ENCODE measurements at regions not wholly inside any gene's neighbourhood (a gene's known extent, or its start where the extent isn't known, plus 50 kb on each side); places are given as distances from the start of the nearest gene placed in this dataset.
A peak's percentile ranks its signal among the peaks of the same experiment; 100 is the strongest.
"Not testable (repeated sequence)": the region's sequence is repeated elsewhere in the genome, so short reads cannot be mapped to it uniquely, and the experiment has no call there.

DNA sequence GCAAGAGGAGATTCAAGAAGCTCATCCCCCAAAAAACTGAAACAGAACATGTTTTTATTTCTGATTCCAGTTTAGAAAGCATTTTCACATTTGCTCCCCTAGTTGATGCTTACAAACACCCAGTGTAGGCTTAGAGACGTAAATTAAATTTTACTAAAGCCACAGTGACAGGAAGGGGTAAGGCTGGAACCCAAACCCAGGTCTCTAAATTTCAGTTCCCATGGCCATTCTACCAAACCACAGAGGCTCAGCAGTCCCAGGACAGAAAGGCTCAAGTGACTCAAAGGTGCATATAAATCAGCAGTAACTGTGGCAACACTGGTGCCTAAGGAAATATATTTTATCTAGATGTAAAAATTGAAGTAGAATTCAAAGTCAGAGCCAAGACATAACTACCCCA is 128.7 kb downstream of the CEP120 start:
- DNase-seq, result no peak

DNA sequence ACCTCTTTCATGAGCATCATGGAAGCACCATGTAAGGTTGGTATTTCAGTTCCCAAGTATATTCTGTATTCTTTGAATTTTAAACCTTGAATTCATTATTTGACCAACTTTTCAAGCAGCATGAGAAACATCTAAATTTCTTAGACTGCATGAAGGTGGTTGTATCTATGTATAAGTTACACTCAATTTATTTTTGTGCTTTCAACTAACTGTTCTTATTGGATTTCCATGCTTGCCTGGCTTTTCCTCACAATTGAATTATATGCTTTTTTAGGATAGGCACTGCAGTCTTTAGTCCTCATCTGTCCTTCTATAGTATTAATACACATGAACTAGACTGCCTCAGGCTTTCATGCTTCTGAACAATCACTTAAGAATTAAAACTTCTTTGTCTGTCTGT is 134.0 kb downstream of the CEP120 start:
- no peak for DNase-seq

DNA sequence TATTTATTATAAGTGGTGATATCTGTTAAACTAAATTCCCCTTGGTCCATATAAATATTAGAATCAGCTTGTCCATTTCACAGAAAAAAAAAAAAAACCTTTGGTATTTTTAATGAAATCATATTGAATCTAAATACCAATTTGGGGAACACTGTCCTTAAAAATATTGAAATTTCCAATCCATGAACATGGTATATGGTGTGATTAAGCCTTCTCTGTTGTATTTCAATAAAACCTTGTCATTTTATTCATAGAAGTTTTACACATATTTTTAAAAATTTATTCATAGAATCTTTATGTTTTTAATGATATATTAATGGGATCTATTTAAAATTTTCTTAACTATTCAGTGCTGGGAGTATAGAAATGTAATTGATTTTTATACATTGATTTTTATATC is 135.3 kb downstream of the CEP120 start:
- no peak for DNase-seq

DNA sequence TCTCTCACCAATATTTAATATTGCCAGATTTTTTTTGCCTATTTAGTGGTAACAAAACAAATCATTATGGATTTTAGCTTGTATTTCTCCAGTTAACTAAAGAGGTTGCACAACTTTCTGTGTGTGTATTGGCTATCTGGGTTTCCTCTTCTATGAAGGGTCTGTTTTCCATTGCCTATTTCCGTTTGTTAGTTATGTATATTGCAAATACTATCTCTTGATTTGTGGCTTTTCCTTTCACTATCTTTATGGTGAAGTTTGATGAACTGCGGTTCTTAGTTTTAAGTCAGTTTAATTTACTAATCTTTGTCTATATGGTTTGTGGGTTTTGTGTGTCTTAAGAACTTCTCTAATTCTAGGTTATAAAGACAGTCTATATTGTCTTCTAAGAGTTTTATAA is 136.3 kb downstream of the CEP120 start:
- no peak for DNase-seq

DNA sequence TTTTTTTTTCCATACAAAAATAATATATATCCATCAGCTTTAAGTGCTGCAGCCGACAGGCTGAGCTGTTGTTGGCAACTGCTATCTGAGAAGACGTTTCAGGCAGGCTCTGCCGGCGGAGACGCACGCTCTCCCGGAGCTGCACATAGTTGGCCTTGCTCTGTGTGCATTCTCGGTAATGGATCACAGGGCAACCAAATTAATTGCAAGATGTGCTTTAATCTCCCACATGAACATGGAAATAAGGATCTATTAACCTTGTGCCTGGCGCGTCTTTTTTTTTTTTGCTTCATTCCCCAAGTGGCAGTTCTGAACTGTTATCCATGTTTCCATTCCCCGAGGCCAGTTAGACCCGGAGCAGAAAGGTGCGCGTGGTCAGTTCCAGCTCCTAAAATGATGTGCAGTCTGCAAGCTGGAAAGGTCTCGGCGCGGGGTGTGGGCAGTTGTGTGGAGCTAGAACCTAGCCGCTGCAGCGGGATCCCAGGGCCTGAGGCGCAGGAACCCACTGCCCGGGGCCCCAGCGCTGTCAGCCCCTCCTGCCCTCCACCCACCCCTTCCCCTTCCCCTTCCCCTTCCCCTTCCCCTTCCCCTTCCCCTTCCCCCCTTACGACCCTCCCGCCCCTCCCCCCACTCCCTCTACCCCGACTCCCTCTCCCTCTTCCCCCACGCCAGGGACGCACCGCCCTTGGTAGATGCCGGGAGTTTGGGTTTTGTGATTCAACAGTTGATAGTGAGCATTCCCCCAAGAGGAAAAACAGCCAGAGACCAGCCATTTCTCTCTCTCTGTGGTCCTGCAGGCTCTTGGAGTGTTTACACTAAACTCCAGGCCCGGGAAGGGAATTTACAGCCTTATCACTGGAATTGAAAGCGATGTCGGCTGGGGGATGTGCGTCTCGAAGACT is 137.8 kb downstream of the CEP120 start:
- peak; percentile 69 for DNase-seq

DNA sequence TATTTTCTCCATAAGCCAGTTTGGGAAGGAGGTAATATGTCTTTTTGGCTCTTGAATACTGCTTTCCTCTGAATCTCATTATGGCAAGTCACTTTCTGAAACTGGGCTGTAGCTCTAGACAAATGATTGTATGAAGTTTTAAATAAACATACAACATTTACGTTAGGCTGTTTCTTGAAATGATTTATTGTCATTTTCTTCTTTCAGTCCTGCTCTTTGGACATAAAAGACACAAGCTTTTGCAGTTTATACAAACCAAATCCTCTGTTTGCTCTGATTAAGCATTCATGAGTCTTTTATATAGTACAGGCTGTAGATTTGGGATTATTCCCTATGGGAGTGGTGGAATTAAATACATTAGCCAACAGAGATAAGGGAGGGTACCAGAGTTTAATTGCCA is 139.7 kb downstream of the CEP120 start:
- no peak for DNase-seq

DNA sequence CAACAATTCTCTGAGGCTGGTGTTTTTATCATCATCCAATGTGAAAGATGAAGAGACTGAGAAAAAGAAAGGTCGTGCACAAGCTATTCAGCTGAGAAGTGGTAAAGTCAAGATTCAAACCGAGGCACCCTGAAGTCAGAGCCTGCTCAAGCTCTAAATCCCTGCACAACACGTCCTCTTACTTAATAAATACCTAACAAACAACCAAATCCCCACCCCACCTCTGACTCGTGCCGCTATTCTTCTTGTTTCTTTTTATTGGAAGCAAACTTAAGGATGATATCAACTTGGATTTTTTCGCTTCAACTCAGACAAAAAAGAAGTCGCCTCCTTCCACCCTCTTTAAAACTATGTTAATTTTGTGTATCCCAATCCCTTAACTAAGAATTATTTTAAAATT is 140.2 kb downstream of the CEP120 start:
- DNase-seq, result no peak

DNA sequence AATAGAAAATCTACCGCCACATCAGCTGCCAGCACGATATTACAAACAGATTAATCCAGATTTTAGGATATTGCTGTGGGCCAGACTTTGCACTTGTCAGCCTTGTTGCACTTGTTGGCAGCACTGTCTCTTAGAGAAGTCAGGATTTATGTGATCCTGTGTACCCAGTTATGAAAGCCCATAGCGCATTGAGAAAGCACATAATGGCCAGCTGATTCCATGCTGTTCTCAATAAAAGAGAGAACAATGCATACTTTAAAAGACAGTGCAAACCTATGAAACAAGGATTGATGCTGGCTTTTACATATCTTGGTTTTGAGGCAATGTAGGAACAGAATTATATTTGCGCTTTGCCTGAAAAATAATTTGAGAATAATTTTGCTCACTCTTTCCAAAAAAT is 140.8 kb downstream of the CEP120 start:
- DNase-seq, result no peak

DNA sequence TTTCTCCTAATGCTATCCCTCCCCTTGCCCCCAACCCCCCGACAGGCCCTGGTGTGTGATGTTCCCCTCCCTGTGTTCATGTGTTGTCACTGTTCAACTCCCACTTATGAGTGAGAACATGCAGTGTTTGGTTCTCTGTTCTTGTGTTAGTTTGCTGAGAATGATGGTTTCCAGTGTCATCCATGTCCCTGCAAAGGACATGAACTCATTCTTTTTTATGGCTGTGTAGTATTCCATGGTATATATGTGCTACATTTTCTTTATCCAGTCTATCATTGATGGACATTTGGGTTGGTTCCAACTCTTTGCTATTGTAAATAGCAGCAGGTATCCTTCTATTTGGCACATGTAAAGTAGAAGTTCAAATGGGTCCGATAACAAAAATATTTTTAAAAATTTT is 142.3 kb downstream of the CEP120 start:
- not testable (repeated sequence) for DNase-seq

DNA sequence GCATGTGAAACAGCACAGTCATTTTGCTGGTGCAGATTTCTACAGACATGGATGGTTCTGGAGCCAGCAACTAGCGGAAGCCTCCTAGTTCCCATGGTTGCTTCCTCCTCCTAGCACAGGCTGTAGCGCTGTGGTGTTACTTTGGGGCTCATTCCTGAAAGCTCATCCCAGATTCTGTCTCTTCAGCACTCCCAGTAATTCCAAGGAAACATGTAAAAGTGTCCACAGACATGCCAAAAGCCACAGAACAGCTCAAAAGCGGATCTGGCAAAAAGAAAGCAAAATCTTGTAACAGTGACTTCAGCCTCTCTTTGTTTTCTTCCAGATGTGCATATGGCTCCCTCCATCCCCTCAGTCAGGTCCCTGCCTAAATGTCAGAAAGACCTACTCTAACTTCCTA is 144.1 kb downstream of the CEP120 start:
- no peak for DNase-seq

DNA sequence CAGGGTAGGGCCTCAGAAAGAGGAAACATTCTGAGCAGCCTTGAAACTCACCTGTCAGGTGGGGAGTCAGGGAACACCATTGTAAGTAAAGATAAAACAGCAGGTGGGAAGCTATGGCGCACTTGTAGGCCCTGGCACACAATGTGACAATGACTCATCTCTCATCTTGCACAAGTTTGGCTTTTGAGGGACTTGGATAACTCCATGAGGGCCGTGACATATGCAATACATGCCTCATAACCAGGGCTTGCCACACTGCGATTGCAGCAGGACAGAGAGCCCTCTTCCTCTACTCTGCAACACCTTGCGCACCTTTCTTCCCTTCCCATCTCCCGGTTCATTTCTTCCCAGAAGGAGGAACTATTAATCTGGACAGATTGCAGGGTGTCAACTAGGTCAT is 144.9 kb downstream of the CEP120 start:
- no peak for DNase-seq

DNA sequence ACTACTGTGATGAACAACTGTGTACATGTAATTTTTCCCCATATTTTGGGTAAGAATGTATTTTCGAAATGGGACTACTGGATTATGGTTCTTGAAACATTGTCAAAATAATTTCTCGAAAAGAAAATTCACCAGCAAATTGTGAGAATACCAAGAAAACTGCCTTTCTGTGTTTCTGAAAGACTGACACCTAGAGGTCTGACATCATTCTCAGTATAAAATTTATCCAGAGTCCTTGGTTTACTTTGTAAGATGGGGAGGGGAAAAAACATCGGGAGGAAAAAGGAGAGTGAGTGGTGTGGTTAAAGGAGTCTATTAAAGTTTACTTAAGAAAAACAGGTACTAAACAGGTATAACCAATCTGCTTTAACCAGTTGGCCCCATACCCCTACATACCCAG is 149.2 kb downstream of the CEP120 start:
- DNase-seq, result no peak

DNA sequence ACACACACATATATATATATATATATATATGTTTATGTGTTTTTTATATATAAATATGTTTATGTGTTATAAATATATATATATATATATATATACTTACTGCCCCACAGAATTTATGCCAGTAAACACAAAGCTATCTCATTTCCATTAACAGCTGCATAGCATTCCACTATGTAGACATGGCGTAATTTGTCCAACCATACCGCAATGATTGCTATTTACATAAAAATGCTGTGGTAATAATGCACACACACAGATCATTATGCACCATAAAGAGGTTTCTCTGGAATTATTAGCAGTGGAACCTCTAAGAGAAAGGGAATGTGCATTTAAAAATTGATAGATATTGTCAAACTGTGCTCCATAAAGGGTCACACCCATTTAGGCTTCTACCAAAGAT is 150.1 kb downstream of the CEP120 start:
- DNase-seq, result no peak

DNA sequence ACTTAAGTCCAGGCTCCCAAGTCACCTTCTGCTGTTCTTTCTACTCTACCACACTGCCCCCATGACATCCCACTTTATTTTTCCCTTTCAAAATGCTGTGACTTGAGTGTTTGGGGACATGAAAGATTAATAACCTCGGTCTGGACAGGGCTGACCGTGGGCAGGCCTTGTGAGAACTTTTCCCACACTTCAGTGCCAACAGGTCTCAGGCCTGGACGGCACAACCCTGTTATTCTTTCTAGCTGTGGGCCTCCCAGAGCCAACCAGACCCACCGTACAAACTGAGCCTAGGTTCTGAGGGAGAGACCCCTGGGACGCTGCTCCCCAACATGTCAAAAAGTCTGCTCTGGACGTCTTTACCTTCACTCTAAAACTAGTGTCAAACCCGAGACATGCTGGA is 153.4 kb downstream of the CEP120 start:
- DNase-seq, result no peak

DNA sequence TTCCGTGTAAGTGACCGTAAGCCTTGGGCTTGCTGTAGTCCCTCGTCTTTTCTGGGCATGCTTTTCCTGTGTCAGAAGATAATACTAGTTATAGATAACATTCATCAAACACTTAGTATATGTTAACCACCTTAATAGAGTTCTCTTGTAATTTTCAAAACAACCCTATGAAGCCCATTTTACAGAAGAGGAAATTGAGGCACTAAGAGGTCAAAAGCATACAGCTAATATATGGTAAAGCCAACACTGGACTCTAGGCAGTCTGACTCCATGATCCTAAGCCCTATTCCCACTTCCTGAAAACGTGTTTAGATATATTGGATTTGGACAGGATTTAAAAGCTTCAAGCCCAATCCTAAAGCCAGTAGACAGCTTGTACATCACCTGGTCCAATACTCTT is 153.8 kb downstream of the CEP120 start:
- no peak for DNase-seq

DNA sequence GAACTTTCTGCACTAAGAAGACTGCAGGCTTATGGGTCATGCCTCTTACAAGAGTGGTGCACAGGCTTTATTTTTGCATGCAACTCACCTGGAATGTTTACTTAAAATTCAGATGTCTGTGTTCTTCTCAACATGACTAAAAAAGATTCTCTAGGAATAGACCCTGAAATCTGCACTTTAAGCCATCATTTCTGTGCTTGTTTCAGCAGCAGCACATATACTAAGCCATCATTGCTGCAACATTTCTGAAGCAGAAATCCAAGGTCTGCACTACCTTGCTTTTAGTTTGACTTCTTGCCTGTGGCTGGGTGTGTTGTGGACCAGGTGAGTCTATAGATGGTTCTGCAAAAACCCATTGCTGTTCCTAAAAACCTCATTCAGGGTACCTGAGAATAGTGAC is 156.8 kb downstream of the CEP120 start:
- no peak for DNase-seq

DNA sequence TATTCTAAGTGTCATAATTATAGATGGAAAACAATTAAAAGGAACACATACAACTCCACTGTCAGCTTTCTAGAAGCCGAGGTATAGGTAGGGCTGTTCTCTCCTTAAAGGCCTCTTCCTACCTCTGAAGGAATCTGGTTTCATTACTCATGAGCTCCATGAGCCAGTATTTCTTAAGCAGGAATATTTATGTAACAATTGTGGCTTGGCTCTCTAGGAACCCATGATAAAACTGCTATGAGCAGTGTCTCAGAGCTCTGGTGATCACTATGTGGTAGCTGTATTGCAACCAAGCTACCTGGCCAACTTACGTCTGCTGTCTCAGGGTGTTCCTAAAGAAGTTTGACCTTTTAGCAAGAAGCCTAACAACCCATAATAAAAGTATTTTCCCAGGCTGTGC is 157.7 kb downstream of the CEP120 start:
- no peak for DNase-seq

DNA sequence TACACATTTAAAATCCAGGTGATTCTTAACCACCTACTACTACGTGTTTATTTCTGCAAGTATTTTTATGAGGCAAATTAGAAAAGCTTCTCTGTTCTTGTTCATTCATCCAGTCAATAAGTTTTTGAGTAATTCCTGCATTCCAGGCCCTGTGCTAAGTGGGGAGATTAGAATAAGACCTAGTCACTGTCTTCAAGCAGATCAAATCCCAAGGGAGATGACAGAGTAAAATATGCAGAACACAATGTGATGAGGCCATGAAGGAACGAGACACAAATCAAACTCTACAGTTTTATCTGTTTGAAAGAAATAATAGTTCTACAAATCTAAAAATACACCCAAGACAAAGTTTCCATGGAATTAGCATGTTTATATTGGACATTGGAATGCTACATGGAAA is 158.8 kb downstream of the CEP120 start:
- DNase-seq, result no peak

DNA sequence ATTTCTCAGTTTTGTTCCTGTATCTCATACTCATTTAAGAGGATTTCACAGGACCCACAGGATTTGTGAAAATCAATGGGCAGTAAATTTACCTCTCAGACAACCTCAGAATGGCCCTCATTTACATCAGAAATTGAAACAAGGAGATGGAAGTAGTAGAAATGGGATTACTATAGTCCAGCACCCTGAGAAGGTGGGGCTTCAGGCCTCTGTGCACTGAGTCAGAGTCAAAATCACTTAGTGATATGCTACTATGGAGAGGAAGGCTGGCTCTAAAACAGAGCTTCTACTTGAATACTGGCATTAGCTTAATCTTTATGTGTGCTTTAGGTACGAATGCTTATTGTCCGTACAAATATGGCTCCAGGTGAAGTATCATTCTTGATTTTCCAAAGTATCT is 159.3 kb downstream of the CEP120 start:
- no peak for DNase-seq

DNA sequence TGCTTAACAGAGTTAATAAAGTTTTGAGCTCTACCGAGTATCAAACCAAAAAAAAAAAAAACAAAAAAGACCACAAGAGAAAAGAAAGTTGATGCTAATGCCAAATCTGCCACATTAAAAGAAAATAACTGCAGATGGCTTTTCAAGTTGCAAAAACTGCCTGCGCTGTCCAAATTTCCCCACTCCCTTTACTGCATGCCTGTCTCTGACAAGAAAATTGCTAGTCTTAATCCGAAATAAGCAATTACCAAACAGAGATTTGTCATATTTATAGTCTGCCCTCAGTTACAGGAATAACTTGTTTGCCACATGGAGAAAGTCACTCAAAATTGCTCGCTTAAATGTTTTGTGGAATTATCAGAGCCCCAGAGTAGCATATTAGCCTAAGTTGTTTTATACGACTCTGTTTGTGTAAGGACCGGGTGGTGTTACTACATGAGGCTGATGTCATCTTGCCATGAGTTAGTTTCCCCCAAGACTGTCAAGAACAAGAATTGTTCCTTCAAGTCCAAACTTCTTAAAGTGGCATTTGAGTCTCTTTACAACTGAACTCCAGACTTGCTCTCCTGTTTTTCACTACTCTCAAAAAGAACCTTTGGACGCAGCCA is 160.9 kb downstream of the CEP120 start:
- DNase-seq, result no peak

DNA sequence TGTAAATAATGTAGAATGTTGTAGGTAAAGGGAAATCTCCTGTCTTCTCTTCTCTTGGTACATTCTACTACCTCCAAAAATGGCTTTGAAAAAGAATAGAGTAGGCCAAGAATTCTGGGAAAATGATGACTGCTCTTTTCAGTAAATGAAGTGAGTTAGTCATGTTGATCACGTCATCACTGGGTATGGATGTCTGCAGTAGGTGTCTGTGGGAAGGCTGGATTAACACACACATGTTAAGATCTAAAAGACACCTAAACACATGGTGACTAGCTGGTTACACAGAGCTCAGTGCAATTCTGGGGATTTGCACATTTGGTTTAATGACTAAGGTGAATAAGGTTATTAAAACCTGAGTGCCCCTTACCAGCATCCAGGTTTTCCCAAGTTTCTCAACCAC is 161.5 kb downstream of the CEP120 start:
- no peak for DNase-seq

DNA sequence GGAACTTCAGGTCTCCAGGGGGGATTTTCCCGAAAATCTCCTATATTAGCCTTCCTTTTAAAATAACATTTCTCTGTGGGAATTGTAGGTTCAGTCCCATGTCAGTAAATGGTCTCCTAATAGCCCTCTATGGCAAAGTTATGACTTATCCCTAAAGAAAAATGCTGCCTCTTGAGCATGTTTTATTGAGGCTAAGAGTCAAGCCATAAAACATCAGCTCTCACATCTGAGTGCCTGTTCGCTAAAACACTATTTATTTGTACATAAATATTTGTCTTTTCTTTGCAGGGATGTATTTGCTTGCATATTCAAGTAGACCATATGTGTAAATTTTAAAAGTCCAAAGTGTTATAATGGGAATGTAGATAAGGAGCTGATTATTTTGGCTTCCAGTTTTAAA is 160.4 kb downstream of the PRDM6 start:
- no peak for DNase-seq

DNA sequence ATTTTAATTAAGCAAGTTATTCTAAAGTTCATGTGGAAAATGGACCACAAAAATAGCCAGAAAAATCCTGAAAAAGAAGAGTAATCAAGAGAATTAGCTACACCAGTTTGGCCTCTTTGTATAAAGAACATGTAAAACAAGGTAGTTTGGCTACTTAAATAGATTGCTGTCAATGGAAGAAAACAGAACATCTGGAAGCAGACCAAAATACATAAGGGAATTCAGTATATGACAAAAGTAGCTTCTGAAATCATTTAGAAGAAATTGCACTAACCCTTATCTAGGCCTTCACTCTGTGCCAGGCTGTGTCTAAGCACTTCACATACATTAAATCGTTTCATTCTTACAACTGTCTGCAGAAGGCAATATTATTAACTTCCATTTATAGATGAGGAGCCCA is 156.6 kb downstream of the PRDM6 start:
- DNase-seq, result no peak

DNA sequence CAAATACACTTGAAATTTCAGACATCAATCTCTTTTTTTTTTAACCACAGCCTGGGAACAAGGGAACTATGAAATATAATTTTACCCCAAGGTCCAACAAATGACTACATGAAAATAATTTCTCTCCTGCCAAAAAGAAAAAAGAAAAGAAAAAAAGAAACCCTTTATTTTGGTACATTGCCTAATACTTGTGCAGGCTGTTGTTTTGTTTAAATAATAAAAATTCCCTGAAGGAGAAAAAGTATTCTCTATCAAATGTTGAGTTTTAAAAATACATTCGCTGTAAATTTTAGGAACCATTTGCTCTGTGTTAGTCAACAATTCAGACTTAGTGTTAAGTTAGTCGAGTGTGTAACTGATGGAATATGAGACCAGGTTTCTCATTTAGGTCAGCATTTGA is 155.4 kb downstream of the PRDM6 start:
- no peak for DNase-seq
